IPS-18c (cell line): ENCODE measurements at regions not wholly inside any gene's neighbourhood (a gene's known extent, or its start where the extent isn't known, plus 50 kb on each side); places are given as distances from the start of the nearest gene placed in this dataset.

Experiments used
- H3K4me3 ChIP-seq: 2 replicates; pipeline ENCODE4 v1.7.0; 2013; ENCODE audit warnings: low read depth, mild to moderate bottlenecking, low read length, moderate library complexity; ENCODE audit not compliant: insufficient read depth
- H3K9me3 ChIP-seq: one replicate; pipeline ENCODE4 v1.6.1; 2013; ENCODE audit warnings: mild to moderate bottlenecking, low read length, moderate library complexity; ENCODE audit not compliant: control insufficient read depth, insufficient read depth

DNA sequence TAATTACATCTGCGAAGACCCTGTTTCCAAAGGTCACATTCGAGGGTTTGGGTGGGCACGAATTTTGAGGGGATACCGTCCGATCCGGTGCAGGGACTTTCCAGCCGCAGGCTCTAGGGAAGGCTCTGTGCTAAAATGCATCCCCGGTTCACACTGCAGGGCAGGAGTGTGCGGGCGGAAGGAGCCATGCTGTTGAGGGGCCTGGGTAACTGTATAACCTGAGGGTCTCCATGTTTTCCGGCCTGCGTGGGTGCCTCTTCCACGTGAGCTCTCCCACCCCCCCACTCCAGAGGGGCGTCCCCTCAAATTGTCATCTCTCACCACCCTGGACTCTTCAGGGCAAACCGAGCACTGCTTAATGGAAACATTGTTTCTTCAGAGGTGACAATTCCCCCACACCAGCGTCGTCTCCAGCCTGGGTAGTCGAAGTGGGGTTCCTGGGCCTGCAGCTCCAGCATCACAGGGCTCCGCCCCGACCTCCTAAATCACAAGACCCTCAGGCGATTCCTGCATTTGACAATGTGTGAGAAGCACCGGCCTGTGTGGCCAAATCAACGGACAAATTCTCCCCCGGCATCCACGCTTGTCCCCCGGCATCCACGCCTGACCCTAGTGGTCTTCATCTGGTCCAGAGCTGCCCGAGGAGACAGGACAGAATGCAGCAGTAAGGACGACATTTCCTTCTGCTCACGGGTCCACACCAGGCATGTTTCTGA, 51.2 kb downstream of the FOXL3 start:
- Histone ChIP-seq H3K4me3 (no peak overlapping the region), H3K9me3 (no peaks in the 10 kb centered on the region)

DNA sequence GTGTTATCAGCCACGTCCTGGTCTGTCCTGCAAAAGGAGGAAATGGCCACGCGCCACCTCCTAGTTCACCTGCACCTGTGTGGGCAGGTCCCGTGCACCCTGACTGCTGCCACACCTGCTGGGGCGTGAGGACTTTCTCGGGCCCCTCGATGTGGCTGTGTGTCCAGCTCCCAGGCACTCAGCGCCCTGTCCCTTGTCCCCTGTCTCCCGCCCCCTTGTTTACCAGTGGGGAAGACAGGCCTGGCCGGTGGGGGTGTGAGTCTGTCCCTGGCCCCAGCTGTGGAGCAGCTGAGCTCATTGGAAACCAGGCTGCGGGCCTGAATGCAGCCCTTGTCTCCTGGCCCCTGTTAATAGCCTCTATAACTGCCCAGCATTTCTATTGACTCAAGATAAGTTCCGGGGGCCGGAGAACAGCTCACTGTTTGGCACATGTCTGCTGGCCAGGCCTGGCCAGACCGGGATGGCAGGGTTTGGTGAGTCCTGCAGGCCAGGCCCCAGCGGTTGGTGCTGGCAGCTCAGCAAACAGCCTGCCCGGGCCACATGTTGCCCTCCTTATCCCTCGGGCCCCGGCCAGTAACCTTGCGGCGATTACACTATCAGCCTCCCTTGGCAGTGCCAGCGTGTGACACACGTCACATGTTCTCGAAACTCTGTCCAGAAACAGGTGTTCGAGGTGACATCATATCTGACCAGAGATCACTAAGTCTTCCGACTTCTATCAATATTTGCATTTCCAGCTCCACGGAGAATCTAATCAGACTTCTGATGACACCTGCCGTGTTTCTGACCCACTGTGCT, 52.1 kb downstream of the FOXL3 start:
- Histone ChIP-seq H3K4me3 (no peak overlapping the region), H3K9me3 (no peaks in the 10 kb centered on the region)

DNA sequence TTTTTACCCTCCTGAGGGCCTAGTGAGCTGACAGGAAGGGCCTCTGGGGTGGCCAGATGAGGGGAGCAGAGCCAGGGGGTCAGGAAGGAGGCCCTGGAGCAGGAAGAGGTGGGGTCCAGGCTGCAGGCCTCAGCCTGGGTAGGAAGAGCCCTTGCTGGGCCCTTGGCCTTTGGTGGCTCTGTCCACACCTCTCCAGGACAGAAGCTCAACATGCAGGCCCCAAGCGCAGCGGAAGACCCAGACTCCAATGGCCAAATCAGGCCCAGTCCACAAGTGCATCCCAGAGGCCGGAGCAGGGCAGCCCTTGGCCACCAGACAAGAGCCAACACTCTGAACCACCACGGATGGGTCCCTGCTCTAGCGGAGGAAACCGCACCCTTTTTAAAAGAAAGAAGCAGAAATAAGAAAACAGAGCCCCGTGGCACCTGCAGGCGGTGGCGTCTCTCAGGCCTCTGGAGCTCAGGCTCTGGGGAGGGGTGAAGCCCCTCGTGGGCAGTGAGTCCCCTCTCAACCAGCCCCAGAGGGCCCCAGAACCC, 52.8 kb downstream of the FOXL3 start:
- no peaks in the 10 kb centered on the region for H3K9me3 ChIP-seq
- H3K4me3 ChIP-seq, result no peak overlapping the region

DNA sequence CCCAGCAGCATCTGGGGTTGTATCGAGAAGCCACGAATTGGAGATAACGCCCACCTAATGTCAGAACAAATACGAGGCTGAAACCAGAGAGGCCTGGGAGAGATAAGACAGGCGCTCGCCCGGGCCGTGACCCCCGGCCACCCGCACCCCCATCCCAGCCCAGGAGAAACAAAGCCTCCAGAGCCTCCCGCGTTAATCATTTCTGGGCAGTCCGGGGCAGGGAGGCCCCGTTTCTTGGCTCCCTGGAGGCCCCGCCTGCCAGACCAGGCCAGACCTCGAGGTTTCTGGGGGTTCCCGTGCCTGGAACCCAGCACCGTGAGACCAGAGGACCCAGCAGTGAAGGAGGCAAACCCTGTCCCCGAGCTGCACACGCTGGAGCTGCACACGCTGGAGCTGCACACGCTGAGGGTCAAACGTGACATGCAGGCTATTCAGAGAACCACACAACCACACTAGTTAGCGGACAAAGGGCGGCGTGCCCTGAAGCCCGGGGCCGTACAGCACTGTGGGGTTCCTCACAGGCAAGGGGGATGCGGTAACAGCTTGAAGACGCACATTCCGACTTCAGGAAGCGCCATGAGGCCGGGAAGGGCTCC, 53.4 kb downstream of the FOXL3 start:
- no peaks in the 10 kb centered on the region for H3K9me3 ChIP-seq
- no peak overlapping the region for H3K4me3 ChIP-seq

DNA sequence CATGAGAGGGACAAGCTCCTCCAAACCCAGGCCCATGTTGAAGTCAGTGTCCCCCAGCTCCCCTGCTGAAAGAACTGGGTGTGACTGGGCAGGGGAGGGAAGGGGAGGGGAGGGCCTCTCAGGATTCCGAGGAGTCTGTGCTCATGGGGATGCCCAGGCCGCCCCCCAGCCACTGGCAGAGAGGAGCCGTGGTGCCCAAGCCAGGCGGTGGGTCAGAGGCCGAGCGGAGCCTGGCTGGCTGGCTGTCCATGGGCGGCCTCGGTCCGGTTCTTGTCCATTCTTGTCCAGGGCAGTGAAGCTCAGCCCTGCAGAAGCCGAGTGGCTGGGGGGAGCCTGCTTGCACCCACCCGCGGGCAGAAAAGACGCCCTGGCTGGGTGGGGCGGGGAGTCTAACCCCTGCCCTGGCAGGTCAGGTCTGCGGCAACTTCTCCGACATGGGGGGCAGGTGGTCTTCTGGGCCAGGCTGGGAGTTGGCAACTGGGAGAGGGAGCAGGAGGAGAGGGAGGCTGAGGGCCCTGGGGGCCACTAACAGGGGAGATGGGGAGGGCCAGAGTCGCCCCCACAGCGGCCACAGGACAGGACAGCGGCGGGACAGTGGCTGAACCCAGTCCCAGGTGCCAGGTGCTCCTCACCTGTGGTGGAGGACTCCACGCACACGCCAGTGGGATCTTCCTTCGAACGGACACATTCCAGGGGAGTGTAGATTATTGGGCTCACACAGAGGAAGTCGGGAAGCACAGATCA, 54.1 kb downstream of the FOXL3 start:
- Histone ChIP-seq H3K9me3 (no peaks in the 10 kb centered on the region), H3K4me3 (no peak overlapping the region)

DNA sequence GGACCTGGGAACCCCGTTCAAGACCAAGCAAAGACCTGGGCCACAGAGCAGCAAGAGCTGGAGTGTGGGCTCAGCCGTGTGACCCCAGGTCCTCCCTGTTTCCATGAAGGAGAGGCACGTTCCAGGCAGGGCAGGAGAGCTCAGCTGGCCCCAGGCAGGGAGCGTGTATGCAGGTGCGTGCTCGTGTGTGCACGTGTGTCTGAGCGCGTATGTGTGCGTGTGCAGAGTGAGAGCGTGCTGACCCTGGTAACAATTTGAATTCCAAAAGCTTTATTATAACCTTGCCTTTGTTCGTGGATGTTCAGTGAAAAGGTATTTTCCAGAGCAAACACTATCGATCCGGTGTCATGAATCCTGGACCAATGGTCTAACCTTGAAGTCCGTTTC, 54.6 kb downstream of the FOXL3 start:
- Histone ChIP-seq H3K4me3 (no peak overlapping the region), H3K9me3 (no peaks in the 10 kb centered on the region)

DNA sequence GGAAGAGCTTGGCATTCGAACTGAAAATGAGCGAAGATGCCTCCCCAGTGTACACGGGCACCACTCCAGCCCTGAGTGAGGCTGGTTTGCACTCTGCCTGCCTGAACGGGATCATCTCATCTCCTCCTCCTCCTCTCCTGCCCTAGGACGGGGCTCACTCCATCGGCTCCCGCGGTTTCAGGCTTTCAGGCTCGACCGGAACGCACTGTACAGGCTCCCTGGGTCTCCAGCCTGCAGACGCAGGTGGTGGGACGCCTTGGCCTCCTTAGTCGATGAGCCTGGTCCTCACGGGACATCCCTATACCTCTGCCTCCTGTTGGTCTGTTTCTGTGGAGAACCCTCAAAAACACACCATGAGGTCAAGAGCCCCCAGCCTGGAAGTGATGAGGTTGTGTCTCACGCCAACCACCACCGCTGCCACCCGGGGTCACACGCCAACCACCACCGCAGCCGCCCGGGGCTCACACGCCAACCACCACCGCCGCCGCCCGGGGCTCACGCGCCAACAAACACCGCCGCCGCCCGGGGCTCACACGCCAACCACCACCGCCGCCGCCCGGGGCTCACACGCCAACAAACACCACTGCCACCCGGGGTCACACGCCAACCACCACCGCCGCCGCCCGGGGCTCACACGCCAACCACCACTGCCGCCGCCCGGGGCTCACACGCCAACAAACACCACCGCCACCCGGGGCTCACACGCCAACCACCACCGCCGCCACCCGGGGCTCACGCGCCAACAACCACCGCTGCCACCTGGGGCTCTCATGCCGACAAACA, 56.3 kb downstream of the FOXL3 start:
- H3K4me3 ChIP-seq, result no peak overlapping the region
- no peaks in the 10 kb centered on the region for H3K9me3 ChIP-seq

DNA sequence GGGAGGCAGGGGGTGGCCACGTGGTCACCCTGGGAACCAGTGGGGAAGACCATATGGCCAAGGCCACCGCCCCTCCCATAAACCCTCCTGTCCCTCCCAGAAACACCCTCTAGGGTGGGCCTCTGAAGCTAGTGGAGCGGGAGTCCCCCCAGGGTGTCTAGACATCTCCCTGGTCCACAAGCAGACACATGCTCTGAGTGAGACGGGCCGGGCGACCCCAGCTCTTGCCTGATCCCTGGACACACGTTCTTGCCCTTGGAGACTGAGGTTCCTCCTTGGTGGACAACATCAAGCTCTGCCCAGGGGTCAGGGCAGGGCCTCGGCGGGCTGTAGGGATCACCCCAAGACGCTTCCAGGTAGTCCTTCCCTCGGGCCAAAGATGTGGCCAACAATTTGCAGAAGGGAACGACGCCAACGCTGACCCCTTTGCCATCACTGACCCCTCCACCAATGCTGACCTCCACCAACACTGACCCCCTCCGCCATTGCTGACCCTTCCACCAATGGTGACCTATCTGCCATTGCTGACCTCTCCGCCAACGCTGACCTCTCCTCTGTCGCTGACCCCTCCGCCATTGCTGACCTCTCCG, 57.1 kb downstream of the FOXL3 start:
- no peak overlapping the region for H3K4me3 ChIP-seq
- no peaks in the 10 kb centered on the region for H3K9me3 ChIP-seq

DNA sequence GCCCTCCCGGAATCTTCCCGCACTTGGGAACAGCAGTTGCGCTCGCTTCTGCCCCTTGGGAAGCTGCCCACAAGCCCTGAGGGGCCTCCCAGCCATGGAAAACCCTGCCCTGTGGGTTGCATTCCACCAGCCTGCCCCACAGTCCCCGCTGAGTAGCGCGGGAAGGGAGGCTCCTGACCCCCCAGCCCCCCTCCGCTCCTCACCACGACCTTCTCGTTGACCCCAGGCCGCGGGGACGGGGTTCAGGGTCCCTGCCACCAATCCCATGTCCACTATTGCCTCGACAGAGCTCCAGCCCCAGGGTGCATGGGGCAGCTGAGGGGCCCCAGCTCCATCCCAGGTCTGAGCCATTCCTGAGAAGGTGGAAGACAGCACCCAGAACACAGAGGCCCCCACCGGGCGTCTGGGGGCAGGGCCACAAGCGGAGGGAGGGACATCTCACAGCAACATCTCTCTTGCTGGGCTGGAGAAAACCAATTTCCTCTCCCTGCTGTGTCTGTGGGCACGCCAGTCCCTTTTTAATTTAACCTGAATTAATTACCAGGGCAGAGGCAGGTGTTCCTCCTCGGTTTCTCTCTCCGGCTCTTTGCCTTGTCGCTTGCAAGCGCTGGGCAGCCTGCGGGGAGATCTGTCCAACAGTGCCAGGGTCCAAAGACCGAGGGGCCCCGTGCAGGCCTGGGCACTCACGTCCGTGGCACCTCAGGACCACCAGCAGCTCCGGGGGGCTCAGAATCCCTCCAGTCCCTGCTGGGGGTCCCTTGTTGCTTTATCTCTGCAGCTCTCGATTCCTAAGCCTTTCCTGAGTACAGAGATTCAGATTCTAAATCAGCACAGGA, 57.9 kb downstream of the FOXL3 start:
- Histone ChIP-seq H3K9me3 (no peaks in the 10 kb centered on the region), H3K4me3 (no peak overlapping the region)

DNA sequence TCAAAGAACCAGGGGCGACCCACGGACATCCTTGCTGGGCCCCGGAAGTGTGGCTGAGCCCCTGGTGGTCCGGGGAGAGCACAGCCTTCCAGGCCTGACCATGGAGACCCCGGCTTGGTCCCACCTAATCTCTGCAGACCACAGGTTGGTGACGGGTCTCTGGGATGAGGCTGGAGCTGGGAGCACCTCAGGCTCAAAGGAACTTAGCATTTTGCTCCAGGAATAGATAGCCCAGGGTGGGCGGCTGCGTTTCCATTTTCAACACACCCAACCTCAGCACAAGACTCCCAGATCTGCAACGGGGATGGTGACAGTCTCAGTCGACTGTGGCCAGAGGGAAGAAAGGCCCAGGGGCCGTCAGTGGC, 58.5 kb downstream of the FOXL3 start:
- H3K4me3 ChIP-seq, result no peak overlapping the region
- no peaks in the 10 kb centered on the region for H3K9me3 ChIP-seq

DNA sequence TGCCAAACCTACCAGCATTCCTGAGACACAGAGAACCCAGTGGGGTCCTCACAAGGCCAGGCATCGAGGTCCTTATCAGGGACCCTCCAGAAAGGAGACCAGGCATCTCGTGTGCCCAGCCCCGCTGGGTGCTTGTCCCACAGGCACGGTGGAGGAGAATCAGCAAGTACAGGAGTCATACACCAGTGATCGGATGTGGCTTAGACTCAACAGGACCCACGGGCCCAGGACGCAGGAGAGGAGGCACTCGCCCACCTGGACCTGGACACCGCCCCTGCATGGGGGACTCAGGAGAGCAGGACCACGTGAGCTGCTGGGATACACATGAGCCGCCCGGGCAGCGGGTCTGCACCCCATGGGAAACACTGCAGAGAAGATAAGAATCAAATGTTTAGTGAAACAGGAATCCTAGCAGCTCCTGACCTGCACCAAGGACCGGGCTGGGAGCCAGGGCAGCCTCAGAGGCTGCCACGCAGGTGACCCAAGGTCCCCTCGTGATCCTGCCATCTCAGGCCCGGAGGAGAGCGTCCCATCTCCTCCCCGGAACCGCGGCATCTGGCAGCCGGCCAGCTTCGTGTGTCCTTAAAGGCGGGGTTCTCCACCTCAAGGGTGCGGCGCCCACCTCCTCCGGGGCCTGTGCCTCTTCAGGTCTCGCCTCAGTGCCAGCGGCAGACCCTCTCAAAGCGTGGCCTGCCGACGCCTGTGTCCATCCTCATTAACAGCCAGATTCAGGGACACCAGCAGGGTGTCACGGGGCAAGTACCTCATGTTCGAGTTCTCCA, 59.2 kb downstream of the FOXL3 start:
- H3K9me3 ChIP-seq, result no peaks in the 10 kb centered on the region
- no peak overlapping the region for H3K4me3 ChIP-seq

DNA sequence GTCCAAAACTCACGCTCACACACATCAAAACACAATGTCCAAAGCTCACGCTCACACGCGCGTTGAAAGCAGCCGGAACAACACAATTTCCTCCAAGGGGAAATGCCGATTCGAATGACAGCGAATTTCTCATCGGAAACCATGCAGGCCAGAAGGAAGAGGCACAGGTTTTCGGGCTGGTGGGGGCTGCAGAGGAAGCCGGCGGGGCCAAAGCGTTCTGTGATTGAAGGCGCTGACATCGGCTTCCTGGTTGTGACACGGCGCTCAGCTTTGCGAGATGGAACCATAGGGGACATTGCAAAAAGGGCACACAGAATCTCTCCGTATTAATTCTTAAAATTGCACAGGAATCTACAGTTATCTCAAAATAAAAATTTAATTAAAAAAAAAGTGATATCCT, 61.3 kb downstream of the FOXL3 start:
- no peak overlapping the region for H3K4me3 ChIP-seq
- H3K9me3 ChIP-seq, result no peaks in the 10 kb centered on the region

DNA sequence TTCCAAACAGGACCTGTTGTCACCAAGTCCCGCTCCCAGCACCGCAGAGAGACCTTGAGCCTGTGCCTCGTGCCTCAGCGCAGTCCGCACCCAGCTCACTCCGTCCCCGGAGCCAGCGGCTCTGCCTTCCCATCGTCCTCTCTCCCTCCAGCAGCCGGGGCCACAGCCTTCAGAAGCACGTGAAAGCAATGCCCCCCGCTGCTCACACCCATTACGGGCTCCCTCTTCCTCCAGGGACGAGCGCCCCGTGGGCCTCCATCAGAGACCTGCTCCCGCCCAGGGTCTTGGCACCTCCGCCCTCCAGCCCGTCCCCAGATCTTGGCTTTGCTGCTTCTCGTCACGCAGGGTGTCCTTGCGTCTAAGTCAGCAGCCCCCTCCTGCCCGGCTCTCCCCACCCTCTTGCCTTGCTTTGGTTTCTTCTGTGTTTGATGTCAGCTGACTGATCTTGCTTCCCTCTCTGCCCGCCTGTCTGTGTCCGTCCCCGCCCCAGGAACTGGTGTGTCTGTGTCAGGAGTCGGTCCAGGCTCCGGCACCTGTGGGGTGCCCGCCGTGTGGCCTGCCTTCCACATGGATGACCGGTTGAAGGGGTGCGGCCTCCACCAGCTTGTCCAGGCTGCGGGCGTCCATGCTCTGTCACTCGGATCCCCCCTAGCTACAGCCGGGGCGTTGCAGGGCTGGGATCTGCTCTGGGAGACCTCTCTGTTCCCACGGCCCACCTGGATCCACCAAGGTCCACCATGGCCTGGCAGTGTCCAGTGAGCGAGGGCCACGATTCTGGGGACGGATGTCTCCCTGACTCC, 61.9 kb downstream of the FOXL3 start:
- Histone ChIP-seq H3K4me3 (no peak overlapping the region), H3K9me3 (no peaks in the 10 kb centered on the region)

DNA sequence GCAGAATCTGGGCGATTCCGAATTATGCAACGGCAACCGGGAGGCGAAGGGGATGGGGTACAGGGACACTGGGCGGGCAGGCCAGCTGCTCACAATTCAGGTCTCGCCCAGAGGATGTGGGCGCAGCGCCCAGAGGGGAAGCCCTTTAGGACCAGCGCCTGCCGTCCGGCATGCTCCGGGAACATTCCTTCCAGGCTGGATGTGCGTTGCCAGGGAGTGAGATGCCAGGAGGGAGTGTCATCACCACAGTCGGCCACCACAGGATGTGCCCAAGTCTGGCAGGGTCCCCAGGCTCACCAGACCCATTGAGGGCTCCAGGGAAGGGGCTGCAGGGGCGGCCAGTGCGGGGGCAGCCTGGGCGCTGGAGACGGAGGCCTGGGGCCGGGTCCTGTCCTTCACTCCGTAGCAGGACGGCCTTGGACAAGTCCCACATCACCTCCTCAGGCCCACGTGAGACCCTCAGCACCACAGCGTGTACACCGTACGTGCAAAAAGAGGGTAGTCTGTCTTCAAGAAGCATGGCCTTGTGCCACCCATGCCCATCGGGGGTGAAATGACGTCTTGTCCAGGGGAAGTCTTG, 63.9 kb downstream of the FOXL3 start:
- H3K9me3 ChIP-seq, result peaks cover 2% of the 10 kb centered on the region
- no peak overlapping the region for H3K4me3 ChIP-seq
